ENCODE measurements at regions not wholly inside any gene's neighbourhood (a gene's known extent, or its start where the extent isn't known, plus 50 kb on each side); places are given as distances from the start of the nearest gene placed in this dataset.

DNA sequence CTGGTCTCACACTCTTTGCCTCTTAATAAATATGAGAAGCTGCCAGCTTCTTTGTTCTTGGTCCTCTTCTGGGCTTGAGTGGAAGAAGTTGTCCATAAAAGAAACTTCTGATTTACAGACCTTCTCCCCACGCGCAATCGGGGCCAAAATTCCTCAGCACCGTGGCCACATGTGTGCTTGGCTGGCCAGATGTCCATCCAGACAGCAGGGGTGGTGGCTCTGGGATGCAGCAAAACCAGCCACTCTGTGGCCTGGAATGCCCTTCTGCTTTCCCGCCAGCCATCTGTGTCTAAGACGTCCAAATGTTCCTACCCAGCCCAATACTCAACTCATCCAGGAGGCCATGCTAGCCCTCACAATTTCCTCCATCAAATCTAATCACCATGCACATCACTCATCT lies 250.8 kb downstream of the EN1 start:
- TF ChIP-seq CTCF (IDR thresholded peaks at IDR 0.05) (no peak), MEF2A (IDR thresholded peaks at IDR 0.05; ENCODE audit: borderline replicate concordance, low read depth) (no peak), POLR2AphosphoS5 (IDR thresholded peaks at IDR 0.05; ENCODE audit: low read depth, low read length) (no peak), FOXM1 (IDR thresholded peaks at IDR 0.05; ENCODE audit: low read depth) (no peak), GABPA (IDR thresholded peaks at IDR 0.05; ENCODE audit: low read depth) (no peak), SMC3 (IDR thresholded peaks at IDR 0.05; ENCODE audit: low read depth, low read length) (no peak), REST (IDR thresholded peaks at IDR 0.05; ENCODE audit: low read depth, low read length) (no peak)
